ENCODE measurements at regions not wholly inside any gene's neighbourhood (a gene's known extent, or its start where the extent isn't known, plus 50 kb on each side); places are given as distances from the start of the nearest gene placed in this dataset.

- TF ChIP-seq CTCF (IDR thresholded peaks at IDR 0.05; ENCODE audit: low read length) = no peak
- TF ChIP-seq EZH2 (optimal IDR thresholded peaks at IDR 0.05; ENCODE audit: low read depth, low read length) = no peak
Measured at GRCh38 chr5:57929271-57929670, 446.7 kb upstream of the ACTBL2 start.

All from MM.1S (cell line).